ENCODE measurements at regions not wholly inside any gene's neighbourhood (a gene's known extent, or its start where the extent isn't known, plus 50 kb on each side); places are given as distances from the start of the nearest gene placed in this dataset.

- Mint-ChIP-seq H3K27ac (no peak overlapping the region), H3K4me3 (no peak overlapping the region), H3K36me3 (no peaks in the 10 kb centered on the region), H3K4me1 (no peaks in the 10 kb centered on the region), H3K27me3 (peaks cover 2 to 4% of the 10 kb centered on the region in 2 donors), H3K9me3 (no peaks in the 10 kb centered on the region)
- peaks cover 0 to 3% of the 10 kb centered on the region in 2 experiments for H3K4me1 ChIP-seq (ENCODE audit: control insufficient read depth in 1 of 2, extremely low read depth in 1 of 2, insufficient read depth in 2 of 2, low read length in 2 of 2)
- H3K27me3 ChIP-seq (replicated peaks in 1 of 2; ENCODE audit: control insufficient read depth in 2 of 2, extremely low read depth in 1 of 2, insufficient read depth in 2 of 2, low read length in 1 of 2): no peaks in the 10 kb centered on the region
- no peak overlapping the region for H3K27ac ChIP-seq (ENCODE audit: low read length)
- ChIA-PET POLR2A (no interaction called here), CTCF (no interaction called here)
- H3K9me3 ChIP-seq: no peaks in the 10 kb centered on the region
- 93% methylated on average over 2 of the region's 2 CpGs for WGBS (ENCODE audit: insufficient coverage)
- no peak for DNase-seq
- ATAC-seq (replicated peaks in 1 of 4): no peak
- H3K36me3 ChIP-seq (ENCODE audit: control insufficient read depth in 2 of 2, extremely low read depth in 1 of 2, insufficient read depth in 1 of 2, low read length in 1 of 2): no peaks in the 10 kb centered on the region
- no peak overlapping the region for H3K4me3 ChIP-seq (ENCODE audit: control insufficient read depth in 1 of 2, extremely low read depth in 1 of 2, low read length in 1 of 2)
Observed at GRCh38 chr6:21739241-21739640, 145.7 kb downstream of the SOX4 start.

- no peaks in the 10 kb centered on the region for H3K27me3 ChIP-seq (replicated peaks in 1 of 2; ENCODE audit: control insufficient read depth in 2 of 2, extremely low read depth in 1 of 2, insufficient read depth in 2 of 2, low read length in 1 of 2)
- H3K36me3 ChIP-seq (ENCODE audit: control insufficient read depth in 2 of 2, extremely low read depth in 1 of 2, insufficient read depth in 1 of 2, low read length in 1 of 2): no peaks in the 10 kb centered on the region
- Mint-ChIP-seq H3K4me3 (no peak overlapping the region), H3K9me3 (no peaks in the 10 kb centered on the region), H3K27ac (no peak overlapping the region), H3K4me1 (no peaks in the 10 kb centered on the region), H3K27me3 (peaks cover 2 to 4% of the 10 kb centered on the region in 2 donors), H3K36me3 (no peaks in the 10 kb centered on the region)
- 100% methylated on average over 3 of the region's 5 CpGs for WGBS (ENCODE audit: insufficient coverage)
- H3K4me3 ChIP-seq (ENCODE audit: control insufficient read depth in 1 of 2, extremely low read depth in 1 of 2, low read length in 1 of 2): no peak overlapping the region
- no peaks in the 10 kb centered on the region for H3K9me3 ChIP-seq
- no peak for ATAC-seq (replicated peaks in 1 of 4)
- ChIA-PET CTCF (no interaction called here), POLR2A (no interaction called here)
- DNase-seq: no peak
- H3K4me1 ChIP-seq (ENCODE audit: control insufficient read depth in 1 of 2, extremely low read depth in 1 of 2, insufficient read depth in 2 of 2, low read length in 2 of 2): peaks cover 0 to 3% of the 10 kb centered on the region in 2 experiments
- H3K27ac ChIP-seq (ENCODE audit: low read length): no peak overlapping the region
Observed at GRCh38 chr6:21739838-21740237, 146.3 kb downstream of the SOX4 start.

DNA sequence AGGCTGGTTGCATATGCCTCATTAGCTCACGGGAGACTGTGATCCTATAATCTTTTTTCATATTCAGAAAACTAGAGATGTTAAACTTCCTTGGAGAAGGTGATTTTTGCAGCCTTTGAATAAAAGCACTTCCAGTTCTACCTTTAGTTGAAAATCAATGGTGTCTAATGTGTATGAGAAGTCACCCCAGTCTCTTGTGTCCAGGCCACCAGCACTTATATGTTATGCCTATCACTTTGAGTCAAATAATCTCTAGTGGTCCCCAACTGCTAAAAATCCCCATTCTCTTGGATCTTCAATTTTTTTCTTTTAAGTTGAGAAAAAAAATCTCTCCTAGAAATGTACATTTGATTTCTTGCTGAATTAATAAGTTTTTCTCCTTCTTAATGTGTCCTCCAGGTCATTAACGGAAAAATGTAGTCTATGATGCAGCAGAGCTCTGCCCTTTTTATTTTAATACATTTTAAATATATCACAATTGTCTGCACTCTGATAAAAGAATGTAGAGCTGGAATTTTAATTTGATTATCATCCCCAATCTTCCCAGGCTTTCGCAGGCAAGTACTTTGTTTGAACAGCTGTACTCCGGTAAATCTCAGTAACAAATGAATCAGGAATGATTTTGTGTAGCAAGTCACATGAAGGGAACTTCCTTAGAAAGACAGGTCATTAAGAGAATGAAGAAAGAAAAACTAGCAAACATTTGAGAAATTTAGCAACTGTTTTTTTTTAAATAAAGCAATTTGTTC, 147.0 kb downstream of the SOX4 start:
- no peaks in the 10 kb centered on the region for H3K9me3 Mint-ChIP-seq
- no peaks in the 10 kb centered on the region for H3K36me3 Mint-ChIP-seq
- POLR2A ChIA-PET: no interaction called here
- Histone ChIP-seq H3K4me3 (ENCODE audit: control insufficient read depth in 1 of 2, extremely low read depth in 1 of 2, low read length in 1 of 2) (no peak overlapping the region), H3K9me3 (no peaks in the 10 kb centered on the region), H3K36me3 (ENCODE audit: control insufficient read depth in 2 of 2, extremely low read depth in 1 of 2, insufficient read depth in 1 of 2, low read length in 1 of 2) (no peaks in the 10 kb centered on the region), H3K4me1 (ENCODE audit: control insufficient read depth in 1 of 2, extremely low read depth in 1 of 2, insufficient read depth in 2 of 2, low read length in 2 of 2) (peaks cover 0 to 3% of the 10 kb centered on the region in 2 experiments), H3K27ac (ENCODE audit: low read length) (no peak overlapping the region), H3K27me3 (replicated peaks in 1 of 2; ENCODE audit: control insufficient read depth in 2 of 2, extremely low read depth in 1 of 2, insufficient read depth in 2 of 2, low read length in 1 of 2) (no peaks in the 10 kb centered on the region)
- no peak overlapping the region for H3K27ac Mint-ChIP-seq
- H3K27me3 Mint-ChIP-seq: peaks cover 2 to 4% of the 10 kb centered on the region in 2 donors
- DNase-seq (no peak), ATAC-seq (replicated peaks in 1 of 4) (no peak)
- CTCF ChIA-PET: no interaction called here
- H3K4me1 Mint-ChIP-seq: no peaks in the 10 kb centered on the region
- WGBS (ENCODE audit: insufficient coverage): no CpG with 5 or more reads among the region's 4 CpGs
- no peak overlapping the region for H3K4me3 Mint-ChIP-seq

GRCh38 chr6:21741221-21742109, 147.9 kb downstream of the SOX4 start:
- H3K27me3 Mint-ChIP-seq: peaks cover 0 to 2% of the 10 kb centered on the region in 2 donors
- no peaks in the 10 kb centered on the region for H3K9me3 ChIP-seq
- H3K4me3 ChIP-seq (ENCODE audit: control insufficient read depth in 1 of 2, extremely low read depth in 1 of 2, low read length in 1 of 2): no peak overlapping the region
- no peak overlapping the region for H3K27ac ChIP-seq (ENCODE audit: low read length)
- ChIA-PET POLR2A (interaction anchor here in 1 of 2 donors (0.6 kb wide), 1 partner anchor 627 kb away, joined by 3 read pairs; no protein-coding TSS in a partner anchor), CTCF (no interaction called here)
- no peaks in the 10 kb centered on the region for H3K4me1 Mint-ChIP-seq
- H3K4me3 Mint-ChIP-seq: no peak overlapping the region
- no peaks in the 10 kb centered on the region for H3K36me3 Mint-ChIP-seq
- no peaks in the 10 kb centered on the region for H3K36me3 ChIP-seq (ENCODE audit: control insufficient read depth in 2 of 2, extremely low read depth in 1 of 2, insufficient read depth in 1 of 2, low read length in 1 of 2)
- WGBS (ENCODE audit: insufficient coverage): no CpG with 5 or more reads among the region's 6 CpGs
- H3K9me3 Mint-ChIP-seq: no peaks in the 10 kb centered on the region
- ATAC-seq (replicated peaks in 1 of 4) (no peak), DNase-seq (no peak)
- H3K27ac Mint-ChIP-seq: no peak overlapping the region
- peaks cover 0 to 3% of the 10 kb centered on the region in 2 experiments for H3K4me1 ChIP-seq (ENCODE audit: control insufficient read depth in 1 of 2, extremely low read depth in 1 of 2, insufficient read depth in 2 of 2, low read length in 2 of 2)
- no peaks in the 10 kb centered on the region for H3K27me3 ChIP-seq (replicated peaks in 1 of 2; ENCODE audit: control insufficient read depth in 2 of 2, extremely low read depth in 1 of 2, insufficient read depth in 2 of 2, low read length in 1 of 2)

DNA sequence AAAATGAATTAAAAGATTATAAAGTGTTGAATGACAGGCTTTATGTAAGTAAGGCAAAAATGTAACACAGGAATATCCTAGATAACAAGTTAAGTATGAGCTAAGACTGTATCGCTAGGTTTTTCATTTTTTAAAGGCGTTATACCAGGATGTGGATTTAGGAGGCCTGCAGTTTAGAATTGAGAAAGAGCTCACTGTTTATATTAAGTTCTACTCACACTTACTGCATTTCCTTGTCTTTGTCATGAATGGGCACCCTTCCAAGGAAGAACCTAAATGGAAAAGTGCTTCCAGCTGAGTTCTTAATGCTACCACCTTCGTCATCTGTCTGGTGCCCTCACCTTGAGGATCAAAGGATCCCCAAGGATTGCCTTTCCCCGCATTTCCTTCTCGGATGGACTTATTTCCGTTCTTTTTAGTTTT, 148.7 kb downstream of the SOX4 start:
- CTCF ChIA-PET: no interaction called here

GRCh38 chr6:21744331-21744730, 150.8 kb downstream of the SOX4 start:
- no peak overlapping the region for H3K4me3 Mint-ChIP-seq

More for the DNA sequence above, 148.7 kb downstream of the SOX4 start:
- H3K9me3 ChIP-seq: no peaks in the 10 kb centered on the region
- H3K27ac Mint-ChIP-seq: no peak overlapping the region
- H3K36me3 Mint-ChIP-seq: no peaks in the 10 kb centered on the region
- ATAC-seq (replicated peaks in 1 of 4) (no peak), DNase-seq (no peak)
- no peaks in the 10 kb centered on the region for H3K9me3 Mint-ChIP-seq
- H3K4me1 Mint-ChIP-seq: no peaks in the 10 kb centered on the region
- peaks cover 0 to 3% of the 10 kb centered on the region in 2 experiments for H3K4me1 ChIP-seq (ENCODE audit: control insufficient read depth in 1 of 2, extremely low read depth in 1 of 2, insufficient read depth in 2 of 2, low read length in 2 of 2)
- H3K27me3 ChIP-seq (replicated peaks in 1 of 2; ENCODE audit: control insufficient read depth in 2 of 2, extremely low read depth in 1 of 2, insufficient read depth in 2 of 2, low read length in 1 of 2): peaks cover 0 to 2% of the 10 kb centered on the region in 2 experiments
- H3K36me3 ChIP-seq (ENCODE audit: control insufficient read depth in 2 of 2, extremely low read depth in 1 of 2, insufficient read depth in 1 of 2, low read length in 1 of 2): no peaks in the 10 kb centered on the region
- peaks cover 0 to 2% of the 10 kb centered on the region in 2 donors for H3K27me3 Mint-ChIP-seq
- POLR2A ChIA-PET: no interaction called here
- no peak overlapping the region for H3K4me3 Mint-ChIP-seq
- H3K27ac ChIP-seq (ENCODE audit: low read length): no peak overlapping the region
- WGBS (ENCODE audit: insufficient coverage): no CpG with 5 or more reads among the region's 6 CpGs
- no peak overlapping the region for H3K4me3 ChIP-seq (ENCODE audit: control insufficient read depth in 1 of 2, extremely low read depth in 1 of 2, low read length in 1 of 2)

More at GRCh38 chr6:21744331-21744730, 150.8 kb downstream of the SOX4 start:
- H3K9me3 ChIP-seq: no peaks in the 10 kb centered on the region
- POLR2A ChIA-PET: no interaction called here
- no peak for DNase-seq
- H3K27me3 ChIP-seq (replicated peaks in 1 of 2; ENCODE audit: control insufficient read depth in 2 of 2, extremely low read depth in 1 of 2, insufficient read depth in 2 of 2, low read length in 1 of 2): peaks cover 0 to 2% of the 10 kb centered on the region in 2 experiments
- no peak overlapping the region for H3K4me3 ChIP-seq (ENCODE audit: control insufficient read depth in 1 of 2, extremely low read depth in 1 of 2, low read length in 1 of 2)
- no peaks in the 10 kb centered on the region for H3K4me1 Mint-ChIP-seq
- no peaks in the 10 kb centered on the region for H3K4me1 ChIP-seq (ENCODE audit: control insufficient read depth in 1 of 2, extremely low read depth in 1 of 2, insufficient read depth in 2 of 2, low read length in 2 of 2)
- no peak overlapping the region for H3K27ac ChIP-seq (ENCODE audit: low read length)
- H3K36me3 Mint-ChIP-seq: no peaks in the 10 kb centered on the region
- no peaks in the 10 kb centered on the region for H3K27me3 Mint-ChIP-seq
- H3K9me3 Mint-ChIP-seq: no peaks in the 10 kb centered on the region
- CTCF ChIA-PET: no interaction called here
- ATAC-seq (replicated peaks in 1 of 4): no peak
- no peaks in the 10 kb centered on the region for H3K36me3 ChIP-seq (ENCODE audit: control insufficient read depth in 2 of 2, extremely low read depth in 1 of 2, insufficient read depth in 1 of 2, low read length in 1 of 2)
- 100% methylated on average over 1 of the region's 1 CpG for WGBS (ENCODE audit: insufficient coverage)
- H3K27ac Mint-ChIP-seq: no peak overlapping the region

Data from T-cell (primary cell).